Stimulated activated naive B cell treated with anti-CD40 and anti-IgM and Interleukin-4, amounts not matched to agents 10 μg/mL and 1 μg/mL and 100 μg/mL, for 72 hours (primary cell): ENCODE measurements at regions not wholly inside any gene's neighbourhood (a gene's known extent, or its start where the extent isn't known, plus 50 kb on each side); places are given as distances from the start of the nearest gene placed in this dataset.
"Not testable (repeated sequence)": the region's sequence is repeated elsewhere in the genome, so short reads cannot be mapped to it uniquely, and the experiment has no call there.

Experiments
- ATAC-seq, 2 donors: fragments of 150-1000 bp; cut with Tn5 transposase; replicated peaks; 2 replicates each; pipeline ENCODE4 v1.10.0; 2021; ENCODE audit warnings: moderate library complexity in 1 of 2
- DNase-seq: peaks from one replicate; pipeline ENCODE4 v3.0.0; 2021
- H3K27ac Mint-ChIP-seq: one replicate; pipeline ENCODE4 v1.8.0; 2022; ENCODE audit warnings: mild to moderate bottlenecking, mixed read lengths
- H3K27me3 Mint-ChIP-seq, 2 donors: one replicate each; pipeline ENCODE4 v1.8.0; 2022; ENCODE audit warnings: mixed read lengths in 2 of 2
- H3K36me3 Mint-ChIP-seq, 2 donors: one replicate each; pipeline ENCODE4 v1.8.0; 2022; ENCODE audit warnings: mixed read lengths in 2 of 2, mild to moderate bottlenecking in 1 of 2
- H3K4me1 Mint-ChIP-seq, 2 donors: one replicate each; pipeline ENCODE4 v1.8.0; 2022; ENCODE audit warnings: mixed read lengths in 2 of 2, mild to moderate bottlenecking in 1 of 2
- H3K4me3 Mint-ChIP-seq, 2 donors: one replicate each; pipeline ENCODE4 v1.8.0; 2022; ENCODE audit warnings: mild to moderate bottlenecking in 2 of 2, mixed read lengths in 2 of 2, moderate library complexity in 1 of 2
- H3K9me3 Mint-ChIP-seq, 2 donors: one replicate each; pipeline ENCODE4 v1.8.0; 2022; ENCODE audit warnings: mixed read lengths in 2 of 2, mild to moderate bottlenecking in 1 of 2

GRCh38 chr3:18725668-18726407 is 300.7 kb upstream of the SATB1 start:
- no peak for DNase-seq
- Mint-ChIP-seq H3K36me3 (no peaks in the 10 kb centered on the region), H3K4me3 (no peak overlapping the region), H3K27ac (no peak overlapping the region), H3K9me3 (no peaks in the 10 kb centered on the region), H3K27me3 (no peaks in the 10 kb centered on the region), H3K4me1 (peaks cover 36 to 47% of the 10 kb centered on the region in 2 donors)
- no peak for ATAC-seq

- ATAC-seq (no peak), DNase-seq (no peak)
- Mint-ChIP-seq H3K27ac (peak overlapping the region; percentile 56), H3K36me3 (no peaks in the 10 kb centered on the region), H3K27me3 (no peaks in the 10 kb centered on the region), H3K4me1 (peaks cover 34 to 47% of the 10 kb centered on the region in 2 donors), H3K4me3 (no peak overlapping the region), H3K9me3 (no peaks in the 10 kb centered on the region)
Observed at GRCh38 chr3:18724456-18724855, 299.3 kb upstream of the SATB1 start.

- H3K9me3 Mint-ChIP-seq = no peaks in the 10 kb centered on the region
- peaks cover 0 to 3% of the 10 kb centered on the region in 2 donors for H3K36me3 Mint-ChIP-seq
- ATAC-seq (peak; percentile 68 to 80), DNase-seq (no peak)
- H3K27me3 Mint-ChIP-seq = no peaks in the 10 kb centered on the region
- no peak overlapping the region for H3K4me3 Mint-ChIP-seq
- H3K4me1 Mint-ChIP-seq = peaks cover 34 to 48% of the 10 kb centered on the region in 2 donors
- no peak overlapping the region for H3K27ac Mint-ChIP-seq
Observed at GRCh38 chr3:18723206-18723810, 298.2 kb upstream of the SATB1 start.

GRCh38 chr3:18720543-18720942 is 295.4 kb upstream of the SATB1 start:
- DNase-seq (no peak), ATAC-seq (no peak)
- no peak overlapping the region for H3K4me3 Mint-ChIP-seq
- peaks cover 2 to 4% of the 10 kb centered on the region in 2 donors for H3K9me3 Mint-ChIP-seq
- peaks cover 0 to 5% of the 10 kb centered on the region in 2 donors for H3K36me3 Mint-ChIP-seq
- H3K27me3 Mint-ChIP-seq = no peaks in the 10 kb centered on the region
- peaks cover 35 to 52% of the 10 kb centered on the region in 2 donors for H3K4me1 Mint-ChIP-seq
- no peak overlapping the region for H3K27ac Mint-ChIP-seq

- no peaks in the 10 kb centered on the region for H3K27me3 Mint-ChIP-seq
- ATAC-seq = peak; percentile 70 to 79
- peaks cover 2 to 4% of the 10 kb centered on the region in 2 donors for H3K9me3 Mint-ChIP-seq
- peak overlapping the region; percentile 4 to 39 for H3K4me3 Mint-ChIP-seq
- H3K36me3 Mint-ChIP-seq = peaks cover 0 to 5% of the 10 kb centered on the region in 2 donors
- peaks cover 18 to 26% of the 10 kb centered on the region in 2 donors for H3K4me1 Mint-ChIP-seq
- H3K27ac Mint-ChIP-seq = peak overlapping the region; percentile 81
- DNase-seq = no peak
Observed at GRCh38 chr3:18717598-18717997, 292.5 kb upstream of the SATB1 start.

GRCh38 chr3:18716821-18717220 is 291.7 kb upstream of the SATB1 start:
- Mint-ChIP-seq H3K9me3 (peaks cover 2 to 4% of the 10 kb centered on the region in 2 donors), H3K36me3 (peaks cover 0 to 5% of the 10 kb centered on the region in 2 donors), H3K27me3 (no peaks in the 10 kb centered on the region), H3K4me1 (peaks cover 17 to 26% of the 10 kb centered on the region in 2 donors), H3K4me3 (no peak overlapping the region), H3K27ac (no peak overlapping the region)
- ATAC-seq = no peak
- no peak for DNase-seq

GRCh38 chr3:18716101-18716500 is 291.0 kb upstream of the SATB1 start:
- peaks cover 17 to 26% of the 10 kb centered on the region in 2 donors for H3K4me1 Mint-ChIP-seq
- H3K27ac Mint-ChIP-seq = no peak overlapping the region
- peaks cover 0 to 5% of the 10 kb centered on the region in 2 donors for H3K36me3 Mint-ChIP-seq
- no peak overlapping the region for H3K4me3 Mint-ChIP-seq
- ATAC-seq (no peak), DNase-seq (no peak)
- H3K9me3 Mint-ChIP-seq = peaks cover 2 to 4% of the 10 kb centered on the region in 2 donors
- no peaks in the 10 kb centered on the region for H3K27me3 Mint-ChIP-seq

- peaks cover 17 to 26% of the 10 kb centered on the region in 2 donors for H3K4me1 Mint-ChIP-seq
- ATAC-seq (no peak), DNase-seq (no peak)
- H3K27ac Mint-ChIP-seq = no peak overlapping the region
- peaks cover 2 to 4% of the 10 kb centered on the region in 2 donors for H3K9me3 Mint-ChIP-seq
- H3K27me3 Mint-ChIP-seq = no peaks in the 10 kb centered on the region
- no peak overlapping the region for H3K4me3 Mint-ChIP-seq
- peaks cover 0 to 5% of the 10 kb centered on the region in 2 donors for H3K36me3 Mint-ChIP-seq
Observed at GRCh38 chr3:18715208-18715607, 290.1 kb upstream of the SATB1 start.

GRCh38 chr3:18713577-18713951 is 288.4 kb upstream of the SATB1 start:
- Mint-ChIP-seq H3K9me3 (peaks cover 2 to 4% of the 10 kb centered on the region in 2 donors), H3K27me3 (no peaks in the 10 kb centered on the region), H3K36me3 (peaks cover 0 to 2% of the 10 kb centered on the region in 2 donors), H3K4me3 (no peak overlapping the region), H3K4me1 (peaks cover 17 to 30% of the 10 kb centered on the region in 2 donors), H3K27ac (no peak overlapping the region)
- ATAC-seq (no peak), DNase-seq (no peak)

- no peak for DNase-seq
- no peak overlapping the region for H3K4me3 Mint-ChIP-seq
- ATAC-seq = no peak
- H3K36me3 Mint-ChIP-seq = peaks cover 0 to 2% of the 10 kb centered on the region in 2 donors
- H3K4me1 Mint-ChIP-seq = peaks cover 16 to 26% of the 10 kb centered on the region in 2 donors
- no peak overlapping the region for H3K27ac Mint-ChIP-seq
- no peaks in the 10 kb centered on the region for H3K27me3 Mint-ChIP-seq
- H3K9me3 Mint-ChIP-seq = peaks cover 2 to 4% of the 10 kb centered on the region in 2 donors
Observed at GRCh38 chr3:18712713-18713576, 287.8 kb upstream of the SATB1 start.

GRCh38 chr3:18704326-18704725 is 279.2 kb upstream of the SATB1 start:
- Mint-ChIP-seq H3K4me3 (no peak overlapping the region), H3K36me3 (peaks cover 9 to 11% of the 10 kb centered on the region in 2 donors), H3K27me3 (peaks cover 0 to 4% of the 10 kb centered on the region in 2 donors), H3K4me1 (peaks cover 0 to under 1% of the 10 kb centered on the region in 2 donors), H3K9me3 (peaks cover 17 to 18% of the 10 kb centered on the region in 2 donors), H3K27ac (no peak overlapping the region)
- ATAC-seq (no peak), DNase-seq (no peak)

GRCh38 chr3:18703798-18704197 is 278.7 kb upstream of the SATB1 start:
- Mint-ChIP-seq H3K27me3 (peaks cover 0 to 4% of the 10 kb centered on the region in 2 donors), H3K4me3 (no peak overlapping the region), H3K4me1 (no peaks in the 10 kb centered on the region), H3K36me3 (peaks cover 9 to 11% of the 10 kb centered on the region in 2 donors), H3K9me3 (peaks cover 17 to 18% of the 10 kb centered on the region in 2 donors), H3K27ac (no peak overlapping the region)
- DNase-seq (no peak), ATAC-seq (no peak)

- not testable (repeated sequence) for DNase-seq, H3K9me3 Mint-ChIP-seq, H3K27ac Mint-ChIP-seq, H3K36me3 Mint-ChIP-seq, ATAC-seq, H3K27me3 Mint-ChIP-seq, H3K4me1 Mint-ChIP-seq, H3K4me3 Mint-ChIP-seq
Observed at GRCh38 chr3:18693588-18694329, 268.6 kb upstream of the SATB1 start.

- peaks cover 8 to 9% of the 10 kb centered on the region in 2 donors for H3K9me3 Mint-ChIP-seq
- H3K4me3 Mint-ChIP-seq = no peak overlapping the region
- no peaks in the 10 kb centered on the region for H3K27me3 Mint-ChIP-seq
- no peaks in the 10 kb centered on the region for H3K4me1 Mint-ChIP-seq
- no peak for ATAC-seq
- DNase-seq = no peak
- H3K27ac Mint-ChIP-seq = no peak overlapping the region
- H3K36me3 Mint-ChIP-seq = peaks cover 1 to 3% of the 10 kb centered on the region in 2 donors
Observed at GRCh38 chr3:18687286-18687685, 262.1 kb upstream of the SATB1 start.
